Activated CD4-positive, alpha-beta T cell treated with anti-CD3 and anti-CD28 coated beads, Interleukin-2, amount 10 ng/mL, durations not matched to agents 24 days and 14 days (primary cell): ENCODE measurements at regions not wholly inside any gene's neighbourhood (a gene's known extent, or its start where the extent isn't known, plus 50 kb on each side); places are given as distances from the start of the nearest gene placed in this dataset.
A peak's percentile ranks its signal among the peaks of the same experiment; 100 is the strongest.

Experiments
- DNase-seq: peaks from one replicate; pipeline ENCODE4 v3.0.0; 2022
- H3K27ac Mint-ChIP-seq: one replicate; pipeline ENCODE4 v1.8.0; 2022; ENCODE audit warnings: mild to moderate bottlenecking, mixed read lengths
- H3K27me3 Mint-ChIP-seq: one replicate; pipeline ENCODE4 v1.8.0; 2022; ENCODE audit warnings: mixed read lengths
- H3K36me3 Mint-ChIP-seq: one replicate; pipeline ENCODE4 v1.8.0; 2022; ENCODE audit warnings: low read depth, mild to moderate bottlenecking, mixed read lengths
- H3K4me1 Mint-ChIP-seq: one replicate; pipeline ENCODE4 v1.8.0; 2021; ENCODE audit warnings: mixed read lengths
- H3K4me3 Mint-ChIP-seq: one replicate; pipeline ENCODE4 v1.8.0; 2022; ENCODE audit warnings: mild to moderate bottlenecking, moderate library complexity, mixed read lengths
- H3K9me3 Mint-ChIP-seq: one replicate; pipeline ENCODE4 v1.8.0; 2021; ENCODE audit warnings: mixed read lengths
- intact Hi-C: fragments of 100-400 bp; cut with micrococcal nuclease; formaldehyde crosslinking; loops from one replicate; pipeline ENCODE4 v1.15.1; 2023

GRCh38 chr1:99180343-99180808, 83.9 kb upstream of the PLPPR4 start:
- no peak overlapping the region for H3K27ac Mint-ChIP-seq
- no peaks in the 10 kb centered on the region for H3K36me3 Mint-ChIP-seq
- no peak overlapping the region for H3K4me3 Mint-ChIP-seq
- peak; percentile 88 for DNase-seq
- H3K27me3 Mint-ChIP-seq: peaks cover 4% of the 10 kb centered on the region
- no peaks in the 10 kb centered on the region for H3K9me3 Mint-ChIP-seq
- H3K4me1 Mint-ChIP-seq: no peaks in the 10 kb centered on the region
- intact Hi-C loops: loop anchor here (1.0 to 5.0 kb wide), 5 partner anchors 301 to 1687 kb away; no protein-coding TSS in a partner anchor

GRCh38 chr1:99180915-99181314, 83.4 kb upstream of the PLPPR4 start:
- H3K27me3 Mint-ChIP-seq: peaks cover 4% of the 10 kb centered on the region
- no peak overlapping the region for H3K27ac Mint-ChIP-seq
- H3K36me3 Mint-ChIP-seq: no peaks in the 10 kb centered on the region
- H3K9me3 Mint-ChIP-seq: no peaks in the 10 kb centered on the region
- H3K4me1 Mint-ChIP-seq: no peaks in the 10 kb centered on the region
- no peak overlapping the region for H3K4me3 Mint-ChIP-seq
- no peak for DNase-seq
- intact Hi-C loops: loop anchor here (1.0 to 5.0 kb wide), 5 partner anchors 300 to 1686 kb away; no protein-coding TSS in a partner anchor

GRCh38 chr1:99181892-99182291, 82.4 kb upstream of the PLPPR4 start:
- Mint-ChIP-seq H3K36me3 (no peaks in the 10 kb centered on the region), H3K27me3 (peaks cover 4% of the 10 kb centered on the region), H3K4me1 (no peaks in the 10 kb centered on the region), H3K9me3 (no peaks in the 10 kb centered on the region), H3K4me3 (no peak overlapping the region), H3K27ac (no peak overlapping the region)
- no peak for DNase-seq
- intact Hi-C loops: loop anchor here (5.0 kb wide), 3 partner anchors 390 to 1685 kb away; no protein-coding TSS in a partner anchor

GRCh38 chr1:99185196-99185595, 79.1 kb upstream of the PLPPR4 start:
- Mint-ChIP-seq H3K4me3 (no peak overlapping the region), H3K27ac (no peak overlapping the region), H3K4me1 (no peaks in the 10 kb centered on the region), H3K27me3 (peaks cover 5% of the 10 kb centered on the region), H3K9me3 (no peaks in the 10 kb centered on the region), H3K36me3 (no peaks in the 10 kb centered on the region)
- no peak for DNase-seq
- intact Hi-C loops: no loop called here

- Mint-ChIP-seq H3K27ac (no peak overlapping the region), H3K27me3 (peaks cover 3% of the 10 kb centered on the region), H3K4me3 (no peak overlapping the region), H3K36me3 (no peaks in the 10 kb centered on the region), H3K4me1 (no peaks in the 10 kb centered on the region), H3K9me3 (no peaks in the 10 kb centered on the region)
- intact Hi-C loops: no loop called here
- DNase-seq: no peak
These were observed 70.9 kb upstream of the PLPPR4 start for GRCh38 chr1:99193431-99193830.

- Mint-ChIP-seq H3K4me1 (no peaks in the 10 kb centered on the region), H3K4me3 (no peak overlapping the region), H3K27ac (no peak overlapping the region), H3K9me3 (no peaks in the 10 kb centered on the region), H3K36me3 (no peaks in the 10 kb centered on the region), H3K27me3 (no peaks in the 10 kb centered on the region)
- DNase-seq: no peak
- intact Hi-C loops: no loop called here
These were observed 65.9 kb upstream of the PLPPR4 start for GRCh38 chr1:99198393-99198792.

GRCh38 chr1:99207216-99207615, 57.1 kb upstream of the PLPPR4 start:
- intact Hi-C loops: no loop called here
- Mint-ChIP-seq H3K27me3 (no peaks in the 10 kb centered on the region), H3K36me3 (no peaks in the 10 kb centered on the region), H3K9me3 (no peaks in the 10 kb centered on the region), H3K4me1 (no peaks in the 10 kb centered on the region), H3K4me3 (no peak overlapping the region), H3K27ac (no peak overlapping the region)
- DNase-seq: no peak
